ENCODE measurements at regions not wholly inside any gene's neighbourhood (a gene's known extent, or its start where the extent isn't known, plus 50 kb on each side); places are given as distances from the start of the nearest gene placed in this dataset.

DNA sequence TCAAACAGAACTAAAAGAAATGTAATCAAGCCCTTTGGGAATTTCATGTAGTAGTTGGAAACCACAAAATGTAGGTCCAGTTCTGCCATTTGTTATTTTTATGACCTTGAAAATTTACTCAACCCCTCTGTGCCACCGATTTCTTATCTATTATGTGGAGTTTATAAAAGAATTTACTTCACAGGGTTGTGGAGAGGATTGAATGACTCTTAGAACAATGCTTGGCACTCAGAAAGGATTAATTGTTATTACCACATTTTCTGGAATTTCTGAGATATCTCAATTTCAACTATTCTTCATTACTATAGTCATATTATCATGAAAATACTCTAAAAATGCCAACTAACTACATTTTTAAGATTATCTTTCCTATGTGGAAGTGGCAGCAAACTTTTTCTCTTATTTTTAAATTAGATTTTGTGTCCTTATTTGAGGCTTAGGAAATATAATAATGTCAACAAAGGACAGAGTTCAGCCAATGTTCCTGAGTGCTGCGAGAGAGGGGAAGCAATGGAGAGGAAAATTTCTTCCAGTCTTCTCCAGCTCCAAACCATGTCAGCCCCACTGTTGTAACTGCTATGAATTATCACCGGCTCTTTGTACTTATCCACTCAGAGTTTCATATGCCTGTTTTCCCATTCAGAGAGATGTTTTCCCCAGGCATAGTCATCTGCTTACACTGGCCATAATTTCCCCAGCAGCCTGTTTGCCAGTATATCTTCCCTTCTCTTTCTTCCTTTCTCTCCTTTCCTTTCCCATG is 525.6 kb downstream of the SPATA31D1 start:
- DNase-seq, result no peak

DNA sequence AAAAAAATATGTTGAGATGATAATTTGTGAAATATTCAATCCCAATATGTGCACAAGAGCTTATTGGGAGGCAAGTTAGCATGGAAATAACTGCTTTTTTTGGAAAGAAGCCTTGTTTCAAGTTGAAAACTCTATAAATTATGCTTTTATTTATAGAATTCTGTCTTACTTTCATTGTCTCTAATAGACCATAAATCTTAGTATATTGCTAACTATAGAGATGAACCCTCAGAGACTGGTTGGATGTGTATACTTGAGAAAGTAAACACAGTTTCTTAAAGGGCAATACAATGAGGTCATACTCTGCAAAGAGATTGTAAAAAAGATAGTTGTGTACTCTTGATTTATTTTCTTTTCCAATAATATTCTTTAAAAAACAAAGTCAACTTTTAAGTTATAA is 530.3 kb downstream of the SPATA31D1 start:
- DNase-seq, result no peak

DNA sequence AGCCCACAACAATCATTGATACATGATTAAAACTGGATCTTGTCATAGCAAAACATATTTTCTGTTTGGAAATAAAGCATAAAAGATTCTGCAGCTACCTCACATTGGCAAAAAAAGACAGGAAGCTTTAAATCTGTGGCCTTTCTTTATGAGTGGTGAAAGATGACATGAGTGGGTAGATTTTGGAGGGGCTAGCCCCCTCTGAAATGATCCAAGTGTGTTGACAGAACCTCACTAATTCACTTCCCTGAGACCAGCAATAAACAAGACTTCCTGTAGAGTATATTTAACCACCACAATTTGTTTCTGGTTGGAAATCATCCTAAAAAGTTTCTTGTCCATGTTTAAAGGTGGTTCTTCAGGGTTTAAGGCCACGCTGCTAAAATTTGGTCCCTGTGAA is 530.8 kb downstream of the SPATA31D1 start:
- DNase-seq, result no peak

DNA sequence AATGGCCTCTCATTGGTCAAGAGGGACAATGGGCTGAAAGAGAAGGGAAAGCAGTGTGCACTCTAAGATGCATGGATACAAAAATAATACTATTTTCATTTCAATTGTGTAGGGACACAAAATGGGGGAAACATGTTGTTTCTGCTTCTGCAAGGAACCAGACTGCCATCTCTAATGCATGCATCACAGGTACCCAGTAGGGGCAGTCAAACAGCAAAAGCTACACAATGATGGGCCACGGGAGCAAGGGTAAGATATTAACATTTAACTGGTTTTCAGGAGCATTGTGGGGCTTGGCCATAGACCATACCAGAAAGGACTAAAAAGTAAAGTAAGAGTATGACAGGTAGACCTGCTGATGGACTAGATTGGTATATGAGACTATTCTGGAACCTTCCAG is 535.8 kb downstream of the SPATA31D1 start:
- DNase-seq, result no peak

DNA sequence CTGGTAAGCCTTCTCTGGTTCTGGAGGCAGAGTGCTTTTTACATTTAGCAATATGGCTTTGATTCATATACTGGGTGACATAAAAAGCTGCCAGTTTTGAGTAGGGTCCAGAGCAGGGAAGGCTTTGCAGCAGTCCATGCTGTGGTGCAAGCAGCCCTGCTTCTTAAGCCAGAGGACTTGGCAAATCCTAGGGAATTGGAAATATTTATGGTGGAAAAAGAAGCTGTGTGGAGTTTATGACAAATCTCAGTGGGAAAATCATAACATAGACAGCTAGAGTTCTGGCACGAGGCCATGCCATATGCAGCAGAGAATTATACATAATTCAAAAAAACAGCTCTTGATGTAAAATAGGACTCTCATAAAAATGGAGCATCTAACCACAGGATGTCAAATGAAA is 536.4 kb downstream of the RASEF start:
- DNase-seq, result no peak

DNA sequence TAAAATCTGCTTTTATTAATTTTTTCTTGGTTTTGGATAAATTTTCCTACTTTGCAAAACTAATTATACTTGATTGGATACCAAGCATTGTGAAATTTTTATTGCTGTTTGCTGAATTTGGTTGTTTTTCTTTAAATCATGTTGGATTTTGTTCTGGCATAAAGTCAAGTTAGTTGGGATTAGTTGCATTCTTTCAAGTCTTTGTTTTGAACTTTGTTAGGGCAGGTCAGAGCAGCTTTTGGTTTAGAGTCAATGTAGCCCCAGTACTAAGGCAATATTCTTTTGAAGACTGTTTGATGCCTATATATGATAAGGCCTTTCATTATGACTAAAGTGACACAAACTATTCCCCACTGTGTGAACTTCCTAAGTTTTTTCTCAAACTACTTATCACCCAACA is 531.1 kb downstream of the RASEF start:
- no peak for DNase-seq

DNA sequence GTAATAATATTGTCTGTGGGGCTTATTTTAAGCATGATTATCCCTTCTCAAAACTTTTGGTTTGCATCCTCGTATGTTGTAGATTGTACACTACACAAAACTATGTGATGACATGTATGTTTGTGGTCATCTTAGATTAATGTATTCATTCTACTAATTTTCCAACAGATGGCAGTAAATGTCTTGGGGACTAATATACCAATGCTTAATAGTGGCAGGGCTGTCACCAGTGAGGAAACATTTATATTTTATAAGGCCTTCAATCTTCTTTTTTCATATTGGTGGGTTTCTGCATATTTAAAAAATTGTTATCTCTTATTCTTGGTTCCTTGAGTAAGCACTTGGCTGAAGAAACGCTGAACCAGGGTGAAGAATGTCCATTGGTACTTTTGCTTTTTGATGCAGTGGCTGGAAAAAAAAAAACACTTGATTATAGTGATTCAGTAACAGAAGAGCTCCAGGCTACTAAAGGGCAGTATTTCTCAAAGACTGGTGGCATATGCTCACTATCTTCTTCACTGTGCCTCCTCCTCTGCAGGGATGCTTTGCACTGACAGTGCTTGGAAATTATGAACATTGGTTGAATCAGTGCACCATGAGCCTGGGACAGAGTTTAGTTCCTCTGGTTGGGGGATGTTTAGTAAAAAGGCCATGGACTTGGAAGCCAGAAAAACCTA is 530.3 kb downstream of the RASEF start:
- DNase-seq, result peak in 1 of 2 donors; percentile 15

DNA sequence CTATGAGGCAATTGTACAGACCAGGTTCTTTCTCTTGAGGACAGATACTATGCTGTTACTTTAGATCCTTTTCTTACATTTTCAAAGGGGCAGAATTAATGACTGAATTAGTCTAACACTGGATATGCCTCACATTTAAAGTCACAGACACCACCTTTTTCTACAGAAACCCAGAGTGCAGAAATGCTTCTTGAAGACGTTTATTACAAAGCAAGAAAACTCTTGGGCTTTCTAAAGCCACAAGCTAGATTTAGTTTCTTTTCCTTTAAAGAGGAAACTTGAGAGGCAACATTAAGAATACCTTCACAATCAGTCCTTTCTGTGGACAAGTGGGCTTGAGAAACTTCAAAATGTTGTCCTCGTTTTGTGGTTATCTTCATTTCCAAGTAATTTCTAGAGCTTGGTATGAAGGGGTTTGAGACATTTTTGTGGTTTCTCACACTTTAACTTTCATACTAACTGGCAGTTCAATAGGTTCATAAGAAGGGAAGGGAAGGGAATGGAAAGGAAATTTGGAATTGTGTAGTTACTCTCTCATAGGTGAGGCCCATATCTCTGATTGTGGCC is 527.4 kb downstream of the RASEF start:
- DNase-seq, result no peak

DNA sequence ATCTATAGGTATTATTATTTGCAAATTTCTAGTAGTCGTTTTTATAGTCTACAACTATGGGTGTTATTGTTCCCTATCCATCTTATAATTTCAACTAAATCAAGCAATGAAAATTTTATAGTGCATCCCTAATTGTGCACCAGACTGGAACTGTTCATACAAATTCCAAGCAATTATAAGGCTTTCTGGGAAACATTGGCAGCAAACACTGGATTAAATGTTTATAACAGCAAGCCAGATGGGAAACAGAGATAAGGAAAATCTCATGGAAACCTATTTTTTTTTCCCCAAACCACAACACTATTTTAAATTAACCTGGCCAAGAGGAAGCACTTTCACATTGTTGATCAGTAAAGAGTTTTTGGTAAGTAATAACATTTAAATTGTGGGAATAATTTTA is 524.3 kb downstream of the RASEF start:
- no peak for DNase-seq

DNA sequence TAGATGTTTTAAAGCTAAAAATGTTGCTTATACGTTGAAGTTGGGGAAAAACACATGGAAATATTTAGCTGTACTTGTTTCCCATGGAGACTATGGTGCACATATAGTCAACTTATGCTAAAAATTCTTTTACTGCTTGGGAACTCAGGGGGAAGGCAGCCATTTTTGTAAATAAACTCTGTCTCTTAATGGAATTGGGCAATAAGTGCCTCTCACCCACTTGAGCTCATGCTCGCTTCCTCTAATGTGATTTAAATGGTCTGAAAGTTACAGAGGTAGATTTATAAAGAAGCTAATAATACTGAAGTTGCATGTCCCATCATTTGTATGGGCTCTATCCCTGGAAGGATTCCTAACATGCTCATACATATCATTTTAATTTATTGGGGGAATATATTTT is 523.8 kb downstream of the RASEF start:
- DNase-seq, result no peak

DNA sequence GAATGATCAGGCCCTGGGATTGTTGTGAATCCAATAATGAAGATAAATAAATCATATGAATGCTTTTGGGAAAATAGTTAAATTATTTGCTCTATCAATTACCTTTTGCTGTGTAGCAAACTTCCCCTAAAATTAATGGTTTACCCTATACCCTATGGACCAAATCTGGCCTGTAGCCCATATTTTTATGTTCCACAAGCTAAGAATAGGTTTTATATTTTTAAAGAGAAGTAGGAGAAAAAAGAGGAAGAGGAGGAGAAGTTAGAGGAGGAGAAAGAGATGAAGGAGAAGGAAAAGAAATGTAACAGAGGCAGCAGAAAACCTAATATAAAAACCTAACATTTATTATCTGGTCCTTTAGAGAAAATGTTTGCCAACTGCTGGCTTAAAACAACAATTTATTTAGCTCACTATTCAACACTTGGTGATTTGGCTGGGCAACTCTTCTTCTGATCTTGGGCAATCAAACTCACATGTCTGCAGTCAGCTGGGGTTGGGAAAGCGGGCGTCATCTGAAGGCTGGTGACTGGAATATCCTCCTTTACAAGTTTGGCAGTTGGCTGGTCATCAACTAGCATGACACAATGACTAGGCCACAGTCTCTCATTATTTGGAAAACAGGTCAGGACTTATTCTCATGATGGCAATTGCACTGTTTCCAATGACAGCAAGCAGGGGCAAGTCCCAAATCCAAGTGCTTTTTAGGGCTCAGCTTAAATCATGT is 522.9 kb downstream of the RASEF start:
- DNase-seq, result no peak

DNA sequence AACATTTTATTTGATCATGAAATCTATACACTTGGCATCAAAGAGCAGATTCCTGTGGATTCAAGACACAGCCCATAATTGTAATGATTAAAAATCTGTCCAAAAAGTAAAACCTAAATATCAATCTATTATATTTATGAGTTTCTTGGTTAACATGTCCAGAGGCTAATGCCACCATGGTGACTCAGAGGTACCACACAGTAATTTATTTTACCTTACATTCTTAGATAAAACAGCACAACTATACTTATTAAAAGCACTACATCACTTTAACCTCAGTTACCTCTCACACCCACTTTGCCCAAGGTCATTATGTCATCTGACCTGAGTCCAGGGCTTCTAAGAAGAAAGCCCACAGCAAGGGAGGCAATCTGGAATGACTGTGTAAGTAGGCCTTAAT is 519.2 kb downstream of the RASEF start:
- DNase-seq, result no peak

DNA sequence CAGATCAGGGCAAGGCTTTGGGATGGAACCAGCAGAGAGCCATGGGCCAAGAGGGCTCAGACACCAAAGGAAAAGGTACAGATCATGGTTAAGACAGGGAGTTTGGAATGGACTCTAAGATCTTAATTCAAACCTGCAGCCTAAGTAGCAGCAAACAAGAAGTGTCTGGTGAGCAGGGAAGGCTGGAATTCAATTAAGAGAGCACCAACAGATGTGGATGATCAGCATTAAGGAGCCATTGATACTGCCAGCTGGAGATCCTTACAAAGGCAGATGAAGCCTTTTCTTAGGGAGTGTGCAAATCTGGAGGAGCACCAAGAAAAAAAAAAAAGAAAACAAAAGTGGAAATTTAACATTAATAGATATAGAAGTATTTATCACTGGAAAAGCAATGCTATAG is 516.8 kb downstream of the RASEF start:
- DNase-seq, result no peak

DNA sequence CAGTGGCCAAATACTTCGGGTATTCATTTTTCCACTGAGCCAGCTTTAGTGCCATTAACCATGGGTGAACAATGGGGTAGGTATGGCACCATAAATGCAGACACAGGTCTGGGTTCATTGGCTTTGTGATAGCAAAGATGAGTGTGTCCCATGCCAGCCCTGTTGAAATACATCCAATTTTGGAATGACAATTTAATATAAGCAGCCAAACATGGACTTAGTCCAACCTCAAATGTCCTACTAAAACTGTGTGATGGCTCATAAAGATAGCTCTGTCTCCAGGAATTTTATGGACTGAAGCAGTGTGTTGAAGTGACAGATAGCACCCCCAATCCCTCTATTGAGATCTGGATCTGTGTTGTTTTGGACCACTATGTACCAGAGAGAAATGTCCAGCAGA is 514.9 kb downstream of the RASEF start:
- DNase-seq, result no peak

DNA sequence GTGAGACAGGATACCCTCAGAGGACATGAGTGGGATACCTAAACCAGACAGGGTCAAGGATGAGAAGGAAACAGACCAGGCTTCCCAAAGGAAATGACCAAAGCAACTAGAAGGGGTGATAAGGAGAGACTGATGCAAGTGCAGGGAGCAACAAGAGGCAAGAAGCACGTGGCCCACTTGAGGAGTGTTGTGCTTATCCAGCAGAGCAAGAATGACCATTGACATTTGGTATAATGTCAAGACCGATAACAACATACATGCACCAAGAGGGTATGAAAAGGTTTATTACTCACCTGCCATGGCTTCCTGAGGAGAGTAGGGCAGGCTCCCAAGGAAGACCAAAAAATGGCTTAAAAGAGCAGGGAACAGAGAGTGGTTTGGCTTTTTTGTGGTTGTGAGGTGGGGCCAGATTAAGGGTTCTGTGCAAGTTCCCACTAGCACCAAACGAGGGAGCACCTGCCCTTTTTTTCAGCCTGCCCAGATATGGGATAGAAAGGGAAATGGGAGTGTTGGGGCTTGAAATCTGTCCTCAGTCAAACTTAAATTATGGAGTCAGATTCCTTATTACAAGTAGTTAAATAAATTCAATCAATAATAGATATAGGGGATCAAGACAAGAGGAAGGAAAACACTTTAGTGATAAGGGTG is 513.6 kb downstream of the RASEF start:
- no peak for DNase-seq

DNA sequence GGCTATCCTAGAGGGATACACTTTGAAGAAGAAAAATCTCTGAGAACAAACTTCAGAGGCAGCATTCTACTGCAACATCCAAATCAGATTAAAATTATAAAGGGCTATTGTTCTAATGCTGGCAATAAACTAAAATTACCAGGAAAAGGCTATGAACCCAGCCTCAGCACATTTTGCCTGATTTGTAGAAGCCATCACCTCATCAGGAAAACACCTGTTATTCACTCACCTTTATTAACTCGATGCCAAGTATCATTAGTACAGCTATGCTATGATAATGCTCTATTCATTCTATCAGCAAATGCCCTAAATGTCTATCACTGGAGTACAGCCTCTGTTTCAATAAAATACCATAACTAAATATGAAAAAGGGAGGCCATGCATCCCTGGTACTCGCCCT is 510.2 kb downstream of the RASEF start:
- no peak for DNase-seq

DNA sequence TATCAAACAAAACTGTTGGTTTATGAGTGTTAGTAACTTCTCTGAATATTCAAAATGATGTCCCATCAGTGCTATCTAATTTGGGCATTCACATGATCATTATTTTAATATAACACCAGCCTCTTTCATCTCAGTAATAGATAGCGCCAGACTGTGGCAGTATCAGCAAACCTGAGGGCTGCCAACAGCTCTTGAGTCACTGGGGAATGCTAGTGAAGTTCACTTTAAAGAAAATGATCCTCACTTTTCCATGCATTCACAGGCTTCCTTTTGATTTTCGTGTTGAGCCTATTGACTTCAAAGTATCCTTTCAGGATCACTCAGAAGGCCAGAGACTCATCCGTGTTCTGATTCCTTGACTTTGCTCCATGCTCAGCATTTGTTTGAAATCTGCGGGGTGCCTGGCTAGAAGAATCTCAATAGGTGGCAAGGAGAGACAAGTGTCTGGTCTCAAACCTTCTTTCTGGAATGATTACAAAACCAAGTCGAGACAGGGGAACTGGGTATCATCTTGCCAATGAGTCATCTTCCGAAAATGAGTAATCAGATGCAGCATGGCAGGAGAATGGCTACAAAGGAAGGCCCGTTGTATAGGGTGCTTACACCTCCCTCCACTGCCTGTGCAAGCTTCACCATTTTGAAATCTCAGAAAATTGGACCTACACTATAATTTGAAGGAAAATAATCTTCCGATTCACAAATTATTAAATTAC is 509.1 kb downstream of the RASEF start:
- no peak for DNase-seq

DNA sequence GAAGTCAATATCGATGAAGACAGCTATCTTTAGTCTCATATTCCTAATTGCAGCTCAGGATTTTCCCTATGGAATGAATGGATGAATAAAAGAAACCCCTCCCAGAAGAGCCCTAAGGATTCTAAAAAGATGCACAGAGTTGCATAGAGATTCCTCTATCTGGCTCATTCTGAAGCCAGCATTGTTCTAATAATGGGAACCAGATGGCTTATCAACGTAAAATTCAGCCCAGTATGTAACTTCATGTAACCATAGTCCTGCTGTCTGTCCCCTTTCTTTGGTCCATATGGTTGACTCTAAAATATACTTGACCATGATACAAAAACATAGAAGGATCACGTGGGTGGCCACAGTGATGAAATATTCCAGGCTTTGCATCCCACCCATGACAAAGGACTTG is 508.6 kb downstream of the RASEF start:
- no peak for DNase-seq

DNA sequence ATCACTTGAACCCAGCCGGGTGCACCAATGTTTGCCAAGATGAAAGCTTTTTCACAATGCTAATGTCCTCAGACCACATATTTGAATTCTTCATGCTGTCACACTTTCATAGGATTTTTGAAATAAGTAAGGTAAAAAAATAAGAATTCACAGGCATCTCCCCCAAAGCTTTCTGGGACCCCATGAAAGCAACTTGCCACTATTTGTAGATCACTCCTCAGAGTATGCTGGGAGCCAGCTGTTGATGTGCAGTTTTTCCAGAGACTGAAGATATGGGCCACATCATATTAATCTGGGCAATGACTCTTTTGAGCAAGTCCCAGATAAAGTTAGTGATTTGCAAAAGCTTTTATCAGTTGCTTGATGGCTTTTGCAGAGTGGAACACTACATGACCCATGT is 507.9 kb downstream of the RASEF start:
- no peak for DNase-seq

DNA sequence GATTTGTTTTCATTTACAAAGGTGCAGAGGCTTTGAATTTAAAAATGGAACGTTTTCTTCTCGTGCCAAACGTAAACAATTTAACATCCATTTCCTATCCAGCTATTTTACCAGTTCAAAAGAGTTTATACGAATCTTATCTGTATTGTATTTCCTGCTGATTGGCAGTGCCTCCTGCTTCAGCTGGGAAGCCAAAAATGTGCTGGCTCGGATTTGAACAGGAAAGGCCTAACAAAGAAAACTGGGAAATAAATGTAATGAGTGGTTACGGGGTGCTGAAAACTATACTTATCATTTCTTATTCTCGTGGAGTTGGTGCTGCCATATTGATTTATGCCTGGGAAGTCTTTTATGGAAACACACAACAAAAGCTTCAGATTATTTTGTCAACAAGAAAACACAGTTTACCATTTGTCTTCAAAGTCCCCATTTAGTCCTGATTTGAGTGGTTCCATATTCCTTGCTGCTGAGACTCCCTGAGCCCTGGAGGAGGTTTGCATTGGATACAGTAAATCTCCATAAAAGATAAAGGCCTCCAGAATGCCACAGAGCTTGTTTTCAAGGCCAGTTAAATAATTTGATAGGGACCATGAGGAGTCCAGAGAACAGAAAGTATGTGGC is 507.4 kb downstream of the RASEF start:
- no peak for DNase-seq

DNA sequence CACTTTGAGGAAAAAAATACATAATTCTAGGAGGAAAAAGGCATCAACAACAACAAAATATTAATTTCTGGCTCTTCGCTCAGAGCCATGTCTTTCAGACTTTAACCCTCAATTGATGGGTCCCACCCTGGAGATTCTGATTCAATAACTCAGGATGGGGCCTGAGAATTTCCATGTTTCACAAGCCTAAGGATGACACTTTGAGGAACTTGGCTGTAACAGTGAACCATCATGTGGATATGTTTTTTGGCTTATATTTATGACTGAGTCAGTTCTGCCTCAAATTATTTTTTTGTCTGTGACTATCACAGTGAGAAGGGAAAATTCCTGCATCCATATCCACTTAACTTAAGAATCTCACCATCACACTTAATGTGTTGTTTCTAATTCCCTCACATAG is 504.6 kb downstream of the RASEF start:
- no peak for DNase-seq
